Sigmoid colon (tissue), 4 donors: ENCODE measurements at regions not wholly inside any gene's neighbourhood (a gene's known extent, or its start where the extent isn't known, plus 50 kb on each side); places are given as distances from the start of the nearest gene placed in this dataset.

Experiments used
- CTCF ChIP-seq, 4 experiments: fragments of 450-650 bp in 3 of 4; fragments of 200-600 bp in 1 of 4; IDR thresholded peaks; one replicate each; pipeline ENCODE4 v1.5.1; 2016 to 2019; ENCODE audit warnings: antibody characterized with exemption in 4 of 4, mild to moderate bottlenecking in 3 of 4, moderate library complexity in 2 of 4
- EP300 ChIP-seq, 4 donors: sonication (generic); formaldehyde crosslinking; IDR thresholded peaks; one replicate each; pipeline ENCODE4 v1.6.1; 2017; ENCODE audit warnings: antibody characterized with exemption in 4 of 4

GRCh38 chr7:101705331-101705730 lies 76.2 kb upstream of the MYL10 start:
- TF ChIP-seq CTCF (IDR thresholded peaks at IDR 0.05) (no peak), EP300 (IDR thresholded peaks at IDR 0.05) (no peak)
